Fibroblast of mammary gland (primary cell): ENCODE measurements at regions not wholly inside any gene's neighbourhood (a gene's known extent, or its start where the extent isn't known, plus 50 kb on each side); places are given as distances from the start of the nearest gene placed in this dataset.
A peak's percentile ranks its signal among the peaks of the same experiment; 100 is the strongest.
"Not testable (repeated sequence)": the region's sequence is repeated elsewhere in the genome, so short reads cannot be mapped to it uniquely, and the experiment has no call there.

Source experiments
- DNase-seq: peaks from one replicate; pipeline ENCODE4 v3.0.0-alpha.2; 2010; ENCODE audit warnings: low read depth
- H3K4me3 ChIP-seq: 2 replicates; pipeline ENCODE4 v1.5.1; 2011; ENCODE audit warnings: low read depth, mild to moderate bottlenecking, low read length, moderate library complexity; ENCODE audit not compliant: control insufficient read depth
- TF ChIP-seq, protein P1 (sequence below): conservative IDR thresholded peaks from 2 replicates; pipeline ENCODE4 v1.5.1; 2011; ENCODE audit warnings: low read depth, low read length, inconsistent platforms; ENCODE audit not compliant: control insufficient read depth, insufficient read depth

DNA sequence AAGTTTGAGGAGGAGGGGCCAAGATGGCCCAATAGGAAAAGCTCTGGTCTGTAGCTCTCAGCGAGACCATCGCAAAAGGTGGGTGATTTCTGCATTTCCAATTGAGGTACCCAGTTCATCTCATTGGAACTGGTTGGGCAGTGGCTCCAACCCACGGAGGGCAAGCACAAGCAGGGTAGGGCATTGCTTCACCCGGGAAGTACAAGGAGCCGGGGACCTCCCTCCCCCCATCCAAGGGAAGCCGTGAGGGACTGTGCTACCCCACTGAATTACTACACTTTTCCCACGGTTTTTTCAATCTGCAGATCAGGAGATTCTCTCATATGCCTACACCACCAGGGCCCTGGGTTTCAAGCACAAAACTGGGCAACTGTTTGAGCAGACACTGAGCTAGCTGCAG is 58.0 kb upstream of the EFCAB3 start:
- TF ChIP-seq, protein P1, sequence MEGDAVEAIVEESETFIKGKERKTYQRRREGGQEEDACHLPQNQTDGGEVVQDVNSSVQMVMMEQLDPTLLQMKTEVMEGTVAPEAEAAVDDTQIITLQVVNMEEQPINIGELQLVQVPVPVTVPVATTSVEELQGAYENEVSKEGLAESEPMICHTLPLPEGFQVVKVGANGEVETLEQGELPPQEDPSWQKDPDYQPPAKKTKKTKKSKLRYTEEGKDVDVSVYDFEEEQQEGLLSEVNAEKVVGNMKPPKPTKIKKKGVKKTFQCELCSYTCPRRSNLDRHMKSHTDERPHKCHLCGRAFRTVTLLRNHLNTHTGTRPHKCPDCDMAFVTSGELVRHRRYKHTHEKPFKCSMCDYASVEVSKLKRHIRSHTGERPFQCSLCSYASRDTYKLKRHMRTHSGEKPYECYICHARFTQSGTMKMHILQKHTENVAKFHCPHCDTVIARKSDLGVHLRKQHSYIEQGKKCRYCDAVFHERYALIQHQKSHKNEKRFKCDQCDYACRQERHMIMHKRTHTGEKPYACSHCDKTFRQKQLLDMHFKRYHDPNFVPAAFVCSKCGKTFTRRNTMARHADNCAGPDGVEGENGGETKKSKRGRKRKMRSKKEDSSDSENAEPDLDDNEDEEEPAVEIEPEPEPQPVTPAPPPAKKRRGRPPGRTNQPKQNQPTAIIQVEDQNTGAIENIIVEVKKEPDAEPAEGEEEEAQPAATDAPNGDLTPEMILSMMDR, result no peak
- DNase-seq, result no peak
- no peak overlapping the region for H3K4me3 ChIP-seq

DNA sequence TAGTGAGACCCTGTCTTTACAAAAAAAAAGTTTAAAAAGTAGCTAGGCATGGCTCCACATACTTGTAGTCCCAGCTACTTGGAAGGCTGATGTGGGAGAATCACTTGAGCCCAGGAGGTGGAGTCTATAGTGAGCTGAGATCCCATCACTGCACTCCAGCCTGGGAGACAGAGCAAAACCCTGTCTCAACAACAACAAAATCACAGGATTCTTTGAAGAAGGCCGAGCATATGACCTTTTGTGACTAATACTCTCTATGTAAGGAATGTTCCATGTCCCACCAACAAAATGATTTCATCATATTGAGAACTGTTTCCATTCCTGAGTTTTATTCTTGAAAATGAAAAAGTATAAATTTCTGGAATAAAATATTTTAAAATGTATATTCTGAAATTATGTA is 58.9 kb upstream of the EFCAB3 start:
- TF ChIP-seq, protein P1, result no peak
- no peak overlapping the region for H3K4me3 ChIP-seq
- DNase-seq, result peak; percentile 64

DNA sequence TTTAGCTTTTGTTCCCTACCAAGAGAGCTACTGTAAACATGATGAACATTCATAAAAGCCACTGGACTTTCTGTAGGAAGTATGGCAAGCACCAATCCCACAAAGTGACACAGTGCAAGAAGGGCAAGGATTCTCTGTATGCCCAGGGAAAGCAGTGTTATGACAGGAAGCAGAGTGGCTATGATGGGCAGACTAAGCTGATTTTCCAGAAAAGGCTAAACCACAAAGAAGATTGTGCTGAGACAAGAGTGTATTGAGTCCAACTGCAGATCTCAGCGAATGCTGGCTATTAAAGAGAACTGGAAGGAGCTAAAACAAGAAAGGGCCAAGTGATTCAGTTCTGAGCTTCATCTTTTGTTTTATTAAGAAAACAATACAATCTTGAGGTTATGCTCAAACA is 60.5 kb upstream of the EFCAB3 start:
- H3K4me3 ChIP-seq, result no peak overlapping the region
- DNase-seq, result no peak
- TF ChIP-seq, protein P1, result no peak

DNA sequence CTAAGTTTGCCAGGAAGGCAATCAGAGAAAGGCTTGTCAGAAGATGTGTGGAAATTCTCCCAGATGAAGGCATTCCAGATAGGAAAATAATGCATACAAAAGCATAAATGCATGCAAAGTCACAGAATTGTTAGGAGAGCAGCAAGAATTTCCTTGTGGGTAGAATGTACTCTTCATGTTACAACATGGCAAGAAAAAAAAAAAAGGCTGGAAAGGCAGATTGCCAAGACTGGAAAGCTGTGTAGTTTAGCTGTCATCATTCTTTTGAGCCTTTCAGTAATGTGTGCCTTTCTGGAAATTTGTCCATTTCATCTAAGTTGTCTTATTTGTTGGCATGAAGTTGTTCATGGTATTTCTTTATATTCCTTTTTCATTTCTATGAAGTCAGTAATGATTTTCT is 71.0 kb upstream of the EFCAB3 start:
- no peak for DNase-seq
- TF ChIP-seq, protein P1, result no peak
- no peak overlapping the region for H3K4me3 ChIP-seq

DNA sequence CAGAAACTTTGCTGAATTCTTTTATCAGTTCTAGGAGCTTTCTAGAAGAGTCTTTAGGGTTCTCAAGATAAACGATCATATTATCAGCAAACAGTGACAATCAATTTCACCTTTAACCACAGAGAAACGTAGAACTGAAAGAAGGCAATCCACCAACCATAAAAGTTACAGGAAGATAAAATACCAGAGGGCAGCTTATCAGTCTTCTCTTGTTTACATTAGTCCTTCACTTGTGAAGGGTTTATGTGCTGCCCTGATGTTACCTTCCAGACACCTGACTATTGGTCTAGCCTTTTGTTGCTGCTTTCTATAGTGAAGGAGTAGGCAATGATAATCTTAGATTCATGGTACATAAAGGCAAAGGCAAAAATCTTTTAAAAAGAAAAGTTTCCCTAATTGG is 73.2 kb upstream of the EFCAB3 start:
- no peak for DNase-seq
- TF ChIP-seq, protein P1, result no peak
- no peak overlapping the region for H3K4me3 ChIP-seq

DNA sequence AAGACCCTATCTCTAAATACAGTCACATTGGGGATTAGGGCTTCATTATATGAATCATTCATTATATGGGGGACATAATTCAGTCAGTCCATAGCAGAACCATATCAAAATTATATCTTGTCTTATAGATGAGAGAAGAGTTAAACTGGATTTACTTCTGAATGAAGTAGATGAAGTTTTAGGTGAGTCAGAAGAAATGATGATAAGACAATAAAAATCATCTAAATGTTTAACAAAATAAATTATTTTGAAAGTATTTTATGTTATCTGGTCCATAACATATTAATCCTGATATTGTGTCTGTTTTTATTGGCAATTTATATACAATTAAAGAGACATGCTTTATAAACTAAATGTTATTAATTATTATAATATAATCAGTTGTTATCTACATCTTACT is 76.9 kb upstream of the EFCAB3 start:
- TF ChIP-seq, protein P1, result no peak
- H3K4me3 ChIP-seq, result no peak overlapping the region
- DNase-seq, result no peak

DNA sequence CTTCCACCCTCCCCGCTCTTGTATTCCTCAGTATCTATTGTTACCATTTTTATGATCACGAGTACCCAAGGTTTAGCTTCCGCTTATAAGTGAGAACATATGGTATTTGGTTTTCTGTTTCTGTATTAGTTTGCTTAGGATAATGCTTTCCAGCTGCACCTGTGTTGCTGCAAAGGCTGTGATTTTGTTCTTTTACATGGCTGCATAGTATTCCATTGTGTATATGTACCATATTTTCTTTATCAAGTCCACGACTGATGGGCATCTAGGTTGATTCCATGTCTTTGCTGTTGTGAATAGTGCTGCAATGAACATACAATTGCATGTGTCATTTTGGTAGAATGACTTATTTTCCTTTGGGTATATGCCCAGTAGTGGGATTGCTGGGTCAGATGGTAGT is 79.7 kb upstream of the EFCAB3 start:
- no peak for DNase-seq
- TF ChIP-seq, protein P1, result no peak
- H3K4me3 ChIP-seq, result no peak overlapping the region

DNA sequence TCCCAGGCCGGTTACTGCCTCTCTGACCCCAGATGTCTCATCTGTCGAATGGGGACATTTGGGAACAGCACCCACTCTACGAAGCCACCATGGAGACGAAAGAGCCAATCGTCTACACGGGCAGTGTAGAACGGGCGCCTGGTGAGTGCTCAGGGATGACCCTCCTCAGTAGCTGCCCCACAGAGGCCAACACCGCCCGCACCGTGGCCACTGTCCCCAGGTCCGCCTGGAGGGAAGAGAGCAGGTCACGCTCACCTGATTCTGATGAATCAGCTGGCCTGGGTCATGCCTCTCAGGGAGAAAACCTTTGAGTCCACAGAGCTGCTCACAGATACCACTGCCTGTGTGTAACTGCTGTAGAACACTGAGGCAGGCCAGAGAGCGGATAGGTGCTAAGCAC is 105.1 kb upstream of the EFCAB3 start:
- H3K4me3 ChIP-seq, result not testable (repeated sequence)

DNA sequence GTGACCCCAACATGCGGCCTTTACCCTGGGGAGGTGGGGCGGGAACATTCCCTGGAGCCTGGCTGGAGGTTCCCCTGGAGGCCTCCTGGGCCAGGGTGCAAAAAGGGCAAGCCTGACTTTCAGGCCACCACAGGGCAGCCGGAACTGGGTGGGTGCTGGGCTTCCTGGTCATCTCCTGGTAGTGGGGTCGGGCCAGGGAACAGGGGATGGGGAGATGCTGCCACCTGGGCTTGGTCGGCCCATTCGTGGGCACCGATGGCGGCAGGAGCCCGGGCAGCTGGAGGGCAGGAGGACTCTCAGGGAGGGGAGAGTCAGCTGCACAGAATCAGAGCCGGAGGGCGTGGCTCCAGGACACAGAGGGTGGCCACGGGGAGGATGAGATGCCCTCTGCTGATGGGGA is 112.0 kb upstream of the EFCAB3 start:
- not testable (repeated sequence) for DNase-seq, H3K4me3 ChIP-seq

More for the DNA sequence above, 105.1 kb upstream of the EFCAB3 start:
- DNase-seq, result not testable (repeated sequence)

DNA sequence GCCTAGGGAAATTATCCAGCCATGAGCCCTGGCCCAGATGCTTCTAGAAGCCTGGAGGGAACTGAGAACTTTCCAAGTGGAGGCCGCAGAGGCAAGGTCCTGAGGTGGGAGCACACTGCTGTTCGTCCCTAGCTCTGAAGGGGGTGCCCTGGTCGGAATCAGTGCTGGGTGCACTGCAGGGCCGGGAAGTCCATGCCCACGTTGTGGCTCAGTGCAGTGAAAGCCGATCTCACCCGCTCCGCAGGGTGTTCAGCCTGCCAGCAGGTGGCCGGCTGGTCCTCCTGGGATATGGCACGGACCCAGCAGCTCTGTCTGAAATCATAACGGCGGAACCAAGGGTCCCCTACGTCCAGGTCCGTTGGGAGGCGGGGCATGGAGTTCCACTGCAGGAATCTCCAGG is 115.4 kb upstream of the EFCAB3 start:
- H3K4me3 ChIP-seq, DNase-seq: not testable (repeated sequence)
